ENCODE measurements at regions not wholly inside any gene's neighbourhood (a gene's known extent, or its start where the extent isn't known, plus 50 kb on each side); places are given as distances from the start of the nearest gene placed in this dataset.

DNA sequence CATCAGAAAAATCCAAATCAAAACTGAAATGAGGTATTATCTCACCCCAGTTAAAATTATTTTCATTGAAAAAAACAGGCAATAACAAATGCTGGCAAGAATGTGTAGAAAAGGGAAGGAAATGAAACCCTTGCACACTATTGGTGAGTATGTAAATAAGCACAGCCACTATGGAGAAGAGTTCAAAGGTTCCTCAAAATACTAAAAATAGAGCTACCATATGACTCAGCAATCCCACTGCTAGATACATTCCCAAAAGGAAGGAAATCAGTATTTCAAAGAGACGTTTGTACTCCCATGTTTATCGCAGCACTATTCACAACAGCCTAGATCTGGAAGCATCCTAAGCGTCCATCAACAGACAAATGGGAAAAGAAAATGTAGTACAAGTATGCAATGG, 932.4 kb downstream of the PCDH18 start:
- DNase-seq (ENCODE audit: low read depth in 2 of 2), result no peak
- H3K4me3 ChIP-seq (replicated peaks in 1 of 2; ENCODE audit: low read depth in 2 of 2, low read length in 2 of 2), result no peak overlapping the region
- TF ChIP-seq, protein P1, sequence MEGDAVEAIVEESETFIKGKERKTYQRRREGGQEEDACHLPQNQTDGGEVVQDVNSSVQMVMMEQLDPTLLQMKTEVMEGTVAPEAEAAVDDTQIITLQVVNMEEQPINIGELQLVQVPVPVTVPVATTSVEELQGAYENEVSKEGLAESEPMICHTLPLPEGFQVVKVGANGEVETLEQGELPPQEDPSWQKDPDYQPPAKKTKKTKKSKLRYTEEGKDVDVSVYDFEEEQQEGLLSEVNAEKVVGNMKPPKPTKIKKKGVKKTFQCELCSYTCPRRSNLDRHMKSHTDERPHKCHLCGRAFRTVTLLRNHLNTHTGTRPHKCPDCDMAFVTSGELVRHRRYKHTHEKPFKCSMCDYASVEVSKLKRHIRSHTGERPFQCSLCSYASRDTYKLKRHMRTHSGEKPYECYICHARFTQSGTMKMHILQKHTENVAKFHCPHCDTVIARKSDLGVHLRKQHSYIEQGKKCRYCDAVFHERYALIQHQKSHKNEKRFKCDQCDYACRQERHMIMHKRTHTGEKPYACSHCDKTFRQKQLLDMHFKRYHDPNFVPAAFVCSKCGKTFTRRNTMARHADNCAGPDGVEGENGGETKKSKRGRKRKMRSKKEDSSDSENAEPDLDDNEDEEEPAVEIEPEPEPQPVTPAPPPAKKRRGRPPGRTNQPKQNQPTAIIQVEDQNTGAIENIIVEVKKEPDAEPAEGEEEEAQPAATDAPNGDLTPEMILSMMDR (IDR thresholded peaks at IDR 0.05; ENCODE audit: low read depth, low read length), result no peak

DNA sequence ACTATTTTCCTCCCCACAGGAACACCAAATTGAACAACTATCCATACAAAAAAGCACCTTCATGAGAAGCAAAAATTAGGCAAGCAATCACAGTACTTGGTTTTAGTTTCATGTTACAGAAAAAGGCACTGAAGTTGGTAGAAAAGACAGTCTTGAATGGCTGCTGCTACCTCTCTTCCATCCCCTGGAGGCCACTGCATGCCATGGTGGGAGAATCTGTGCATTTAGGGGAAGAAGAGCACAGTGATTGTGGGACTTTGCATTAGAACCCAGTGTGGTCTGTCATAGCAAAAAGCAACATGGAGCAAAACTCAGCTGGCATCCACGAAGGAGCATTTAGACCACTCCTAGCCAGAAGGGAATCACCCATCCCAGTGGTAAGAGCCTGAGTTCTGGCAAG, 941.9 kb downstream of the PCDH18 start:
- no peak overlapping the region for H3K4me3 ChIP-seq (replicated peaks in 1 of 2; ENCODE audit: low read depth in 2 of 2, low read length in 2 of 2)
- TF ChIP-seq, protein P1 (IDR thresholded peaks at IDR 0.05; ENCODE audit: low read depth, low read length), result no peak
- DNase-seq (ENCODE audit: low read depth in 2 of 2), result no peak

DNA sequence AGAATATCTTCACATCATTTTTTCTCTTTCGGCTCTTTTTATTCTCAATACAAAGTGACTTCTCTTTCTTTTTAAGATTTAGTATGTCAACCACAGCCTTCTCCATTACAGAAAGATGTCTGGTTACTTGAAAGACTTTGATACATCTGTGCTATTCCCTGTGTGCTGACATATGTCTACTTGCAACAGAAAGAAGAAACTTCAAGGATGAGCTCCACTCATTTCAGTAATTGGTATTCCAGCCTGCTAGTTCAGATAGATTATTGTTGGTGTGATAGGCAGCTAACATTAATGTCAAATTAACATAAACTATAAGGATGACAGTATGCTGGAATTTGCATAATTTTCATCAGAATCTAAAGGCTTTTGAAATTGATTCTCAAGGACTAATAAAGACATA, 948.7 kb downstream of the PCDH18 start:
- DNase-seq (ENCODE audit: low read depth in 2 of 2), result no peak
- TF ChIP-seq, protein P1 (IDR thresholded peaks at IDR 0.05; ENCODE audit: low read depth, low read length), result no peak
- H3K4me3 ChIP-seq (replicated peaks in 1 of 2; ENCODE audit: low read depth in 2 of 2, low read length in 2 of 2), result no peak overlapping the region

DNA sequence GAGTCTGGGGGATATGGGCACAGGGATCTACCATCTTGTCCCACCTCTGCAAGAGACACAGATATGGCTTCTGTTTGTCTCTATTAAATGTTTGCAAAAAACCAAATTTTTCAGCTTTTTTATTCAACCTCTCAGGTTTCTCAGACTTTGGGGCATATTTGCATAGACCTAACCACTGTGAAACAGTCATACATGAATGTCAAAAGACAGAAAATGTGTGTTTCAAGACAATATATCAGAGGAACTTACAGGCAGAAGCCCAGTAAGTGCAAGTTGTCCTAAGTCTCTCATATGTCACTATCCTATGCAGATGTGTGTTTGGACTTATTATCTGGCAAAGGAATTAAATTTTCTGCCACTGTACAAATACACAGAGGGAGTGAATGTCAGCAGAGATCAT, 951.2 kb downstream of the PCDH18 start:
- TF ChIP-seq, protein P1 (IDR thresholded peaks at IDR 0.05; ENCODE audit: low read depth, low read length), result no peak
- no peak for DNase-seq (ENCODE audit: low read depth in 2 of 2)
- H3K4me3 ChIP-seq (replicated peaks in 1 of 2; ENCODE audit: low read depth in 2 of 2, low read length in 2 of 2), result no peak overlapping the region

DNA sequence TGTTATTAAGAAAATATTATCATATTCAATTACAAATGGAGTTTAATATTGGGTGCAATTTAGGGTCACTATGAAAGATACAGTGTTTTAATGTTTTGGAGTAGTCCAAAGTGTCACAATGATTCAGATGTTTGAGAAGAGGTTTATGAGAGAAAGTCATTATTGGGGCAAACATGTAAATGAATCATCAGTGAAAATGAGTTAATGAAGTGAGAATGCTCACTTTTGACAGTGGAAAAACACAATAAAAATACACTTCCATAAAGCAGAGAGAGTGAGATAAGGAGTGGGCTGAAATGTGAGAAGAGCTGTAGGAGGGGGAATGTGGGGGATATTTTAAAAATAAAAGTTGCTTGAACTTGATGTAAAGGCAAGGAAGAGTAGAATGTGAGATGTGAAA, 957.1 kb downstream of the PCDH18 start:
- DNase-seq (ENCODE audit: low read depth in 2 of 2), result no peak
- TF ChIP-seq, protein P1 (IDR thresholded peaks at IDR 0.05; ENCODE audit: low read depth, low read length), result no peak
- H3K4me3 ChIP-seq (replicated peaks in 1 of 2; ENCODE audit: low read depth in 2 of 2, low read length in 2 of 2), result no peak overlapping the region

- no peak overlapping the region for H3K4me3 ChIP-seq (replicated peaks in 1 of 2; ENCODE audit: low read depth in 2 of 2, low read length in 2 of 2)
- DNase-seq (ENCODE audit: low read depth in 2 of 2), result no peak
- TF ChIP-seq, protein P1 (IDR thresholded peaks at IDR 0.05; ENCODE audit: low read depth, low read length), result no peak
Observed at GRCh38 chr4:136573460-136573859, 958.8 kb downstream of the PCDH18 start.

- H3K4me3 ChIP-seq (replicated peaks in 1 of 2; ENCODE audit: low read depth in 2 of 2, low read length in 2 of 2), result no peak overlapping the region
- no peak for DNase-seq (ENCODE audit: low read depth in 2 of 2)
- TF ChIP-seq, protein P1 (IDR thresholded peaks at IDR 0.05; ENCODE audit: low read depth, low read length), result no peak
Observed at GRCh38 chr4:136571315-136571714, 961.0 kb downstream of the PCDH18 start.

Measured in cardiac fibroblast (primary cell).